IMR-90 (cell line): ENCODE measurements at regions not wholly inside any gene's neighbourhood (a gene's known extent, or its start where the extent isn't known, plus 50 kb on each side); places are given as distances from the start of the nearest gene placed in this dataset.

Experiments used
- ATAC-seq: fragments of 200-7000 bp; cut with Tn5 transposase; 2 replicates; pipeline ENCODE4 v1.9.1; 2020; ENCODE audit warnings: low read depth, mild to moderate bottlenecking, moderate library complexity
- BruUV-seq: library from RNA; stranded (reverse); fragments of 400-500 nt; replicated peaks from 2 replicates; lab custom pipeline; 2021; lab: Mats Ljungman, UMichigan
- CTCF ChIA-PET: fragments of 300-600 bp; formaldehyde crosslinking; extraction: SDS; loops from one replicate; lab custom pipeline; 2021; ENCODE audit warnings: antibody characterized with exemption; lab: Yijun Ruan, JAX
- POLR2A ChIA-PET: fragments of 300-600 bp; sonication (Branson Sonifier 250); formaldehyde crosslinking; loops from one replicate; lab custom pipeline; 2022; ENCODE audit warnings: antibody characterized with exemption; ENCODE audit not compliant: unreplicated experiment; lab: Charles Lee
- DNase-seq: peaks from one replicate; pipeline ENCODE4 v3.0.0; 2013
- H2AFZ ChIP-seq: replicated peaks from 2 replicates; pipeline ENCODE3; 2013; ENCODE audit warnings: low read length, mild to moderate bottlenecking; ENCODE audit not compliant: poor library complexity
- H2AK5ac ChIP-seq: 2 replicates; pipeline ENCODE4 v1.6.1; 2013; ENCODE audit warnings: low read depth, low read length, inconsistent platforms
- H2AK9ac ChIP-seq: replicated peaks from 2 replicates; pipeline ENCODE3; 2013; ENCODE audit warnings: mild to moderate bottlenecking, low read depth, low read length, moderate library complexity; ENCODE audit not compliant: poor library complexity
- H2BK120ac ChIP-seq: 2 replicates; pipeline ENCODE4 v1.6.1; 2013; ENCODE audit warnings: low read depth, low read length, inconsistent platforms
- H2BK15ac ChIP-seq: 3 replicates; pipeline ENCODE4 v1.6.1; 2013; ENCODE audit warnings: low read depth, low read length, inconsistent platforms
- H2BK20ac ChIP-seq: 2 replicates; pipeline ENCODE4 v1.6.1; 2013; ENCODE audit warnings: low read depth, mild to moderate bottlenecking, inconsistent platforms, low read length, moderate library complexity
- H2BK5ac ChIP-seq: 2 replicates; pipeline ENCODE4 v1.6.1; 2013; ENCODE audit warnings: mild to moderate bottlenecking, low read depth, low read length, inconsistent platforms; ENCODE audit not compliant: poor library complexity, severe bottlenecking
- H3K14ac ChIP-seq: replicated peaks from 2 replicates; pipeline ENCODE4 v1.6.1; 2013; ENCODE audit warnings: low read depth, low read length, inconsistent platforms
- H3K18ac ChIP-seq: 2 replicates; pipeline ENCODE4 v1.6.1; 2013; ENCODE audit warnings: low read depth, low read length, control low read depth
- H3K23ac ChIP-seq: 2 replicates; pipeline ENCODE4 v1.6.1; 2013; ENCODE audit warnings: low read depth, low read length, inconsistent platforms
- H3K27ac ChIP-seq: 2 replicates; pipeline ENCODE4 v1.5.1; 2013; ENCODE audit warnings: mild to moderate bottlenecking, control low read depth, low read length; ENCODE audit not compliant: insufficient read depth
- H3K27me3 ChIP-seq: 2 replicates; pipeline ENCODE4 v1.6.1; 2013; ENCODE audit warnings: low read length; ENCODE audit not compliant: control insufficient read depth, insufficient read depth
- H3K36me3 ChIP-seq: 2 replicates; pipeline ENCODE4 v1.6.1; 2013; ENCODE audit warnings: low read length, mixed read lengths; ENCODE audit not compliant: control insufficient read depth, insufficient read depth
- H3K4ac ChIP-seq: 2 replicates; pipeline ENCODE4 v1.6.1; 2013; ENCODE audit warnings: low read depth, low read length, inconsistent platforms
- H3K4me1 ChIP-seq: 2 replicates; pipeline ENCODE4 v1.6.1; 2013; ENCODE audit warnings: low read length, mixed read lengths; ENCODE audit not compliant: control insufficient read depth, insufficient read depth
- H3K4me2 ChIP-seq: 2 replicates; pipeline ENCODE4 v1.6.1; 2013; ENCODE audit warnings: low read depth, mild to moderate bottlenecking, control low read depth, low read length, moderate library complexity
- H3K4me3 ChIP-seq: 2 replicates; pipeline ENCODE4 v1.5.1; 2013; ENCODE audit warnings: low read depth, mild to moderate bottlenecking, control low read depth, low read length, moderate library complexity; ENCODE audit not compliant: insufficient read depth
- H3K56ac ChIP-seq: 2 replicates; pipeline ENCODE4 v1.6.1; 2013; ENCODE audit warnings: low read length, inconsistent platforms; ENCODE audit not compliant: insufficient read depth; ENCODE audit errors: extremely low read depth
- H3K79me1 ChIP-seq, 2 experiments: 2 replicates each; pipeline ENCODE4 v1.6.1; 2013; ENCODE audit warnings: low read length in 2 of 2, inconsistent platforms in 1 of 2, low read depth in 1 of 2
- H3K9ac ChIP-seq: 2 replicates; pipeline ENCODE4 v1.6.1; 2013; ENCODE audit warnings: low read depth, low read length, control low read depth
- H3K9me1 ChIP-seq: 2 replicates; pipeline ENCODE4 v1.6.1; 2013; ENCODE audit warnings: low read length, inconsistent platforms; ENCODE audit not compliant: insufficient read depth
- H3K9me3 ChIP-seq: 2 replicates; pipeline ENCODE4 v1.6.1; 2013; ENCODE audit warnings: low read length; ENCODE audit not compliant: control insufficient read depth, insufficient read depth
- H4K20me1 ChIP-seq: 2 replicates; pipeline ENCODE4 v1.6.1; 2013; ENCODE audit warnings: low read length, inconsistent platforms; ENCODE audit not compliant: insufficient read depth
- H4K5ac ChIP-seq: 2 replicates; pipeline ENCODE4 v1.6.1; 2013; ENCODE audit warnings: mild to moderate bottlenecking, low read depth, low read length, control low read depth
- H4K8ac ChIP-seq, 2 experiments: 2 replicates each; pipeline ENCODE4 v1.6.1; 2013; ENCODE audit warnings: low read depth in 2 of 2, low read length in 2 of 2, control low read depth in 1 of 2, inconsistent platforms in 1 of 2
- H4K91ac ChIP-seq: 2 replicates; pipeline ENCODE4 v1.6.1; 2013; ENCODE audit warnings: low read depth, low read length, inconsistent platforms; ENCODE audit not compliant: insufficient read depth
- BHLHE40 ChIP-seq: fragments of 150-350 bp; IDR thresholded peaks from 2 replicates; pipeline ENCODE4 v1.6.1; 2016; ENCODE audit warnings: mild to moderate bottlenecking, low read depth, low read length
- CTCF ChIP-seq: conservative IDR thresholded peaks from 2 replicates; pipeline ENCODE4 v1.5.1; 2012; ENCODE audit warnings: mild to moderate bottlenecking, low read depth, low read length, improper control_type of control experiment
- ELK1 ChIP-seq: fragments of 150-350 bp; IDR thresholded peaks from 2 replicates; pipeline ENCODE4 v1.6.1; 2016; ENCODE audit warnings: low read depth, mild to moderate bottlenecking, low read length, moderate library complexity, borderline replicate concordance
- MAZ ChIP-seq: IDR thresholded peaks from 2 replicates; pipeline ENCODE4 v1.6.1; 2012; ENCODE audit warnings: low read depth, mild to moderate bottlenecking, low read length, improper control_type of control experiment, moderate library complexity, borderline replicate concordance
- RAD21 ChIP-seq: IDR thresholded peaks from 2 replicates; pipeline ENCODE4 v1.6.1; 2012; ENCODE audit warnings: low read length, improper control_type of control experiment
- RFX5 ChIP-seq: IDR thresholded peaks from 2 replicates; pipeline ENCODE4 v1.8.0; 2012; ENCODE audit warnings: low read depth, mild to moderate bottlenecking, low read length, moderate library complexity
- USF2 ChIP-seq: fragments of 150-350 bp; IDR thresholded peaks from 2 replicates; pipeline ENCODE4 v1.6.1; 2017; ENCODE audit warnings: mild to moderate bottlenecking, antibody characterized with exemption, low read length, low read depth
- WGBS, 2 experiments: methylation state at CpG; one replicate each; pipeline versions ENCODE4 v1.1.5 to v1.1.7; 2013; ENCODE audit warnings: missing lambda C conversion rate in 2 of 2; ENCODE audit not compliant: insufficient read length in 1 of 2; ENCODE audit errors: extremely low coverage in 2 of 2; 5-methylcytosine and 5-hydroxymethylcytosine counted together
- dilution Hi-C: fragments of 300-500 bp; cut with HindIII; formaldehyde crosslinking; loops from one replicate; pipeline ENCODE4 v1.14.3; 2018; ENCODE audit warnings: low sequenced_read_pairs; ENCODE audit not compliant: unreplicated experiment
- in situ Hi-C: fragments of 300-500 bp; cut with MboI; formaldehyde crosslinking; loops from 3 replicates; pipeline ENCODE4 v1.14.3; 2019; ENCODE audit warnings: low sequenced_read_pairs, inconsistent platforms, mixed read lengths
- intact Hi-C: fragments of 100-400 bp; cut with micrococcal nuclease; formaldehyde crosslinking; loops from 2 replicates; pipeline ENCODE4 v1.10.0; 2022

- no peaks in the 10 kb centered on the region for H3K36me3 ChIP-seq
- H3K4me2 ChIP-seq: no peak overlapping the region
- H4K20me1 ChIP-seq: no peaks in the 10 kb centered on the region
- WGBS, 2 experiments: no CpG with 5 or more reads among the region's 2 CpGs
- no peak overlapping the region for H2AK9ac ChIP-seq
- H3K14ac ChIP-seq: no peak overlapping the region
- no peak overlapping the region for H2BK20ac ChIP-seq
- no peak overlapping the region for H2BK15ac ChIP-seq
- BruUV-seq: no TSS peak
- H3K79me1 ChIP-seq: no peaks in the 10 kb centered on the region
- no peak overlapping the region for H4K5ac ChIP-seq
- dilution Hi-C loops: no loop called here
- H4K91ac ChIP-seq: no peak overlapping the region
- H4K8ac ChIP-seq: no peak overlapping the region
- no peaks in the 10 kb centered on the region for H3K9me1 ChIP-seq
- H2BK120ac ChIP-seq: no peak overlapping the region
- H3K56ac ChIP-seq: no peak overlapping the region
- intact Hi-C loops: no loop called here
- DNase-seq (no peak), ATAC-seq (no peak)
- H2AFZ ChIP-seq: no peak overlapping the region
- ChIA-PET CTCF (interaction anchor here (0.6 kb wide), 1 partner anchor 40 kb away, joined by 3 read pairs; no protein-coding TSS in a partner anchor), POLR2A (no interaction called here)
- H3K4me3 ChIP-seq: no peak overlapping the region
- peaks cover 3% of the 10 kb centered on the region; the same call in 1 of the 2 replicates for H3K9me3 ChIP-seq
- no peak overlapping the region for H3K27ac ChIP-seq
- no peak overlapping the region for H2AK5ac ChIP-seq
- H3K23ac ChIP-seq: no peak overlapping the region
- H3K4me1 ChIP-seq: no peaks in the 10 kb centered on the region
- no peak overlapping the region for H3K4ac ChIP-seq
- no peak overlapping the region for H3K9ac ChIP-seq
- no peak overlapping the region for H3K18ac ChIP-seq
- H2BK5ac ChIP-seq: no peak overlapping the region
- TF ChIP-seq MAZ (no peak), RFX5 (no peak), BHLHE40 (no peak), RAD21 (no peak), CTCF (no peak), USF2 (no peak), ELK1 (no peak)
- in situ Hi-C loops: no loop called here
- H3K27me3 ChIP-seq: peaks cover 3% of the 10 kb centered on the region; the same call in 1 of the 2 replicates
Measured at GRCh38 chr20:10167040-10167439, 51.6 kb upstream of the SNAP25 start.
